Panc1 (cell line): ENCODE measurements at regions not wholly inside any gene's neighbourhood (a gene's known extent, or its start where the extent isn't known, plus 50 kb on each side); places are given as distances from the start of the nearest gene placed in this dataset.

Source experiments
- CTCF ChIP-seq: fragments of 450-650 bp; IDR thresholded peaks from 2 replicates; pipeline ENCODE4 v1.5.1; 2017; ENCODE audit warnings: mild to moderate bottlenecking
- SIN3A ChIP-seq: IDR thresholded peaks from 2 replicates; pipeline ENCODE4 v1.6.1; 2012; ENCODE audit warnings: low read depth, mild to moderate bottlenecking, low read length, moderate library complexity, borderline replicate concordance; ENCODE audit not compliant: insufficient read depth

- TF ChIP-seq CTCF (no peak), SIN3A (no peak)
These were observed 100.0 kb downstream of the DUSP6 start for GRCh38 chr12:89252284-89252683.
